ENCODE measurements at regions not wholly inside any gene's neighbourhood (a gene's known extent, or its start where the extent isn't known, plus 50 kb on each side); places are given as distances from the start of the nearest gene placed in this dataset.

GRCh38 chr15:66855041-66855440, 153.0 kb downstream of the SMAD6 start:
- Histone ChIP-seq H3K4me2 (ENCODE audit: insufficient read depth in 1 of 2, low read depth in 2 of 2, low read length in 2 of 2) (no peak overlapping the region), H2BK12ac (ENCODE audit: low read depth, low read length) (no peak overlapping the region), H2AFZ (ENCODE audit: low read length) (no peak overlapping the region), H3K4ac (replicated peaks; ENCODE audit: insufficient read length, low read depth, low read length) (no peak overlapping the region), H3K18ac (ENCODE audit: extremely low read depth, low read length) (no peak overlapping the region), H2BK120ac (replicated peaks; ENCODE audit: low read depth, low read length) (no peak overlapping the region), H3K9me3 (ENCODE audit: insufficient read depth in 2 of 2, low read depth in 1 of 2, low read length in 1 of 2) (no peaks in the 10 kb centered on the region), H3K4me3 (ENCODE audit: extremely low read depth in 1 of 4, insufficient read depth in 2 of 4, low read depth in 3 of 4, low read length in 4 of 4) (no peak overlapping the region), H2BK20ac (ENCODE audit: low read length) (no peak overlapping the region), H3K27me3 (replicated peaks in 1 of 4; ENCODE audit: control insufficient read depth in 3 of 4, extremely low read depth in 1 of 4, insufficient read depth in 3 of 4, low read length in 3 of 4) (peaks cover 0 to 11% (median 6%) of the 10 kb centered on the region in 4 experiments; a peak in 5 of 7 replicates), H4K20me1 (replicated peaks in 1 of 2; ENCODE audit: control insufficient read depth in 1 of 2, insufficient read depth in 2 of 2, low read length in 2 of 2) (no peaks in the 10 kb centered on the region), H2BK15ac (ENCODE audit: low read length) (no peak overlapping the region), H3K9ac (replicated peaks in 1 of 4; ENCODE audit: extremely low read depth in 1 of 4, low read depth in 3 of 4, low read length in 3 of 4) (no peak overlapping the region), H3K4me1 (replicated peaks in 1 of 4; ENCODE audit: control insufficient read depth in 3 of 4, insufficient read depth in 4 of 4, low read length in 3 of 4) (no peaks in the 10 kb centered on the region; a peak in 2 of 7 replicates), H3K27ac (ENCODE audit: low read depth, low read length) (no peak overlapping the region), H3K14ac (ENCODE audit: insufficient read length) (no peak overlapping the region), H4K5ac (ENCODE audit: insufficient read length, low read depth, low read length) (no peak overlapping the region), H2AK5ac (ENCODE audit: low read depth, low read length) (no peak overlapping the region), H2BK5ac (ENCODE audit: low read depth, low read length) (no peak overlapping the region), H4K8ac (ENCODE audit: extremely low read depth, insufficient read depth, low read length) (no peak overlapping the region), H3K36me3 (ENCODE audit: control insufficient read depth in 2 of 4, insufficient read depth in 4 of 4, low read length in 3 of 4) (no peaks in the 10 kb centered on the region), H3K23me2 (ENCODE audit: low read depth, low read length) (no peaks in the 10 kb centered on the region), H3K79me1 (ENCODE audit: low read depth, low read length) (no peaks in the 10 kb centered on the region), H3K79me2 (ENCODE audit: control insufficient read depth in 1 of 2, insufficient read depth in 2 of 2, low read length in 2 of 2) (no peaks in the 10 kb centered on the region), H3K23ac (ENCODE audit: insufficient read length) (no peak overlapping the region), H3K56ac (replicated peaks; ENCODE audit: insufficient read length, low read depth, low read length) (no peak overlapping the region), H4K91ac (replicated peaks; ENCODE audit: insufficient read length, low read length) (no peak overlapping the region)
- TF ChIP-seq MAFK (IDR thresholded peaks at IDR 0.05; ENCODE audit: low read depth, low read length) (no peak), EZH2 (IDR thresholded peaks at IDR 0.05; ENCODE audit: low read depth, low read length, severe bottlenecking) (no peak), TBP (IDR thresholded peaks at IDR 0.05; ENCODE audit: low read depth, low read length) (no peak), BRCA1 (IDR thresholded peaks at IDR 0.05; ENCODE audit: low read depth, low read length) (no peak), SP2 (IDR thresholded peaks at IDR 0.05; ENCODE audit: low read length) (no peak), PHF8 (conservative IDR thresholded peaks at IDR 0.05; ENCODE audit: low read depth, low read length) (no peak)
- ChIA-PET POLR2A (ENCODE audit: partially characterized antibody) (no interaction called here), CTCF (ENCODE audit: partially characterized antibody) (interaction anchor here (12.4 kb wide), 1 partner anchor 81 kb away, joined by 202 read pairs; no protein-coding TSS in a partner anchor)
- FAIRE-seq (no peak), DNase-seq (ENCODE audit: low read depth in 1 of 2, low spot score in 2 of 2) (no peak)
- WGBS, 2 experiments (ENCODE audit: extremely low coverage in 1 of 2, insufficient coverage in 1 of 2, insufficient read length in 1 of 2, insufficient replicate concordance in 2 of 2, low coverage in 1 of 2, low lambda C conversion rate in 2 of 2, missing lambda C conversion rate in 1 of 2) = 60% methylated on average over 1 of the region's 1 CpG; no CpG with 5 or more reads in 1 of the 2 experiments
